SKM-1 (cell line): ENCODE measurements at regions not wholly inside any gene's neighbourhood (a gene's known extent, or its start where the extent isn't known, plus 50 kb on each side); places are given as distances from the start of the nearest gene placed in this dataset.
A peak's percentile ranks its signal among the peaks of the same experiment; 100 is the strongest.

Experiments used
- DNase-seq: peaks from one replicate; lab custom pipeline; 2025; ENCODE audit not compliant: unreplicated experiment; lab: John Stamatoyannopoulos, UW

- DNase-seq, result no peak
Measured at GRCh38 chr10:42951486-42952251, 125.2 kb upstream of the RET start.

DNA sequence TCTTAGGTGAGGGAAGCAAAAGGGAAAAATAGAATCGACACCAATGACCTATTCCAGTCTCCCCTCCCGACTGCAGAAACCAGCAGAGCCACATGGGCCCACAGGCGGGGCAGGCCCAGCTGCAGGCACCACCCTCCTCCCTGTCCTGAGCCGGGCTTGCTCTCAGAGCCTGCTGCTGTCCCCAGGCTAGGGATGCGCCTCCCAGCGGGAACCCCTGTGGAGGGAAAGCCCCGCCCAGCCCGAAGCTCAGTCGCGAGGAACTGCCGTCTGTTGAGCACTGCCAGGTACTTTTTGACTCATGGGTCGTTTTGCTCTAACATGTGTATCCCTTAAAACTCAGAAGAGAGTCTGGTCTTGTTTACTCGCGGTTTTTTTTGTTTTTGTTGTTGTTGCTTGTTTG, 124.5 kb upstream of the RET start:
- no peak for DNase-seq

DNA sequence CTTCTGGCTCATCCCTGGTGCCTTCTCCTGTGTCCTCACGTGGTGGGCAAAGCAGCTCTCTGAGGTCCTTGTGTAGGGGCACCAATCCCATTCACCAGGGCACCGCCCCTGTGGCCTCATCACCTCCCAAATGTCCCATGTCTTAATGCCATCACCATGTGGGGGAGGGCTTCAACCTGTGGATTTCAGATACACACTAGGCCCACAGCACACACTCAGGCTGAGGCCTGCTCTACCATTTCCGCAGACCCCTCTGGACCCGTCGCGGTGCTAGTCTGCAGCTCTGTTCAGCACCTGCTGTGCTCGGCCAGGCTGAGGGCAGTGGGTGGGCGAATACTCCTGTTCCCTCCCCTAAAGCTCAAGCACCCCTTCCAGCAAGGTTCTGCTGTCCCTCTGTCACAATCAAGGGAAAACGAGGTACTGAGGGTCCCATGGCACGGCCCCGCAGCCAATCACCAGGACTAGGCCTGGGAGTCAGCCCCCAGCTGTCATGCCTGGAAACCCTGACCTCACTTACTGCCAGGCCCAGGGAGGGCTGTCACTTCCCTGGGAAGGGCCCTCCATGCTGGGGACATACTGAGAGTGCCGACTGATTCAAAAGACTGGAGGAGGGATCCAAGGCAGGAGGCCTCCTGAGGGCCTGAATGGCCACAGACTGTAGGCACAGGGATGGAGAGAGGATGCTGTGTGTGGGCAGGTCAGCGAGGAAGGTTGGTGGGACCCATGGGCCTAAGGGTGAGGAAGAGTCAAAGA, 123.8 kb upstream of the RET start:
- no peak for DNase-seq

DNA sequence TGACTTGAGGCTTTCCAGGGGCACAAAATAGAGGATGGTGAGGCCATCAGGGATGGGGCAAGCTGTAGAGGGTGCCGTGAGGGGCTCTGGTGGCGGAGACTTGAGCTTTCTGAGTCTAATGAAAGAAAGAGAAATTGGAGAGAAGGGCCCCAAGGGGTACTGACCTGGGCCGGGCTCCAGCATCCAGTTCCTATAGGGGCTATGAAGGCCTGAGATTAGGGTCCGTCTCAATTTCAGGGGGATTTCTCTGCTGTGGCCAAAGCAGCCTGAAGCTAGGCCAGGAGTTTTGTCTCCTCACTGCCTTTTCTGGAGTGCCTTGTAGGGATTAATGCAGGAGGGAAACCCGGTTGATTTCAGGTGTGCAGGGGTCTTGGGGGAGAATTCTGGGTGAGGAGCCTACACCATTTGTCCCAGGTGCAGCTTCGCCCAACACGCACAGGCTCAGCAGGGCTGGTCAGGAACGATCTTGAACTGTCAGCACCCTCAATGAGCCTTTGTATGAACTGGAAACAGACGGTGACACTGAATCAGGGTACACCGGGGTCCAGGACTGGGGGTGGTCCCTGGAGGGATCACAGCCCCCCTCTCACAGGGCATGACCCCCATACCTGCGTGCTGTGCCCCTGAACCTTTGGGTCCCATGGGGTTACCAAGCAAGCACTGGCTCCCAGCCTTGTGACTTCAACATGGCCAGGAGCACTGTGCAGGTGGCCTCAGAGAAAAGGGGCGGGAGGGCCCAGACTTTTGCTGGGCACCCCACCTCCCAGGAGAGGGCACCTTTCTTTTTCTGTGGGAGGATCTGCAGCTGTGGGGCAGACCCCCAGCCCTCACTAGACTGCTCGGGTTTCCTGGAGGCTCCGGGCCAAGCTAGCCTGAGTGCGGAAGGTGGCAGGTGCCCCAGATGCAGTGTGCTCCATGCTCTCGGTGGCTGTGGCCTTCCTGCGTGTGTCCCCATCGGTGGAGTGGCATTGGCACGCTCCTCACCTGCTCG, 122.9 kb upstream of the RET start:
- no peak for DNase-seq

DNA sequence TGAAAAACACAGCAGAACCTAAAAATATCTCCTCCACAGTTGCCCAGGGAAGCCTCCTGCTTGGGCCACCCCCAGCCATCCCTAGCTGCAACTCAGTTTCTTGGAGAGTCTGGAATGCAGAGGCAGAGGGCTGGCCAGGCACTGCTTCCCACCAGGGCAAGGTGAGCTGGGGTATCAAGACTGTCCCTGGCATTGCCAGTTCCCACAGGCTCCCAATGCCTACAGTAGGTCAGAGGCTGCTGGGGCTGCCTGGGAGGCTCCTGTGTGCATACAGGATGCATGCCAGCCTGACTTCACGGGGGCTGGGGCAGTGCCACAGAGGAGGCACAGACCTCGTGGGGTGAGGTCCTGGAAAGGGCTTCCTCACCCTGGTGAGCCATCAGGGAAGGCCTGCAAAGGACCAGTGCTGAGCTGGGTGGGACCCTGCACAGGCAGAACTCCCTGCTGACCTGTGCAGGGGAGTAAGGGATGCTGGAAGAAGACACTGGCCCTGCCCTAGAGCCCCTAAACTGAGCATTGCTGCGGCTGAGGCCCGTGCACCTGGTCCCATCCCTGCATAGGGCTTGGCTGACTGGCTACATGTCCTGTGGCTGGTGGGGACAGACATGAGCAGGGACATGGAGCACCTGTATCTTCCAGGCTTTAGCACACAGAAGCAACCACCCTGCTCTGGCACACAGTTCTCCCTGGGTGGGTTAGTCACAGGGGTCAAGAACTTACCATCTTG, 121.9 kb upstream of the RET start:
- DNase-seq, result no peak

DNA sequence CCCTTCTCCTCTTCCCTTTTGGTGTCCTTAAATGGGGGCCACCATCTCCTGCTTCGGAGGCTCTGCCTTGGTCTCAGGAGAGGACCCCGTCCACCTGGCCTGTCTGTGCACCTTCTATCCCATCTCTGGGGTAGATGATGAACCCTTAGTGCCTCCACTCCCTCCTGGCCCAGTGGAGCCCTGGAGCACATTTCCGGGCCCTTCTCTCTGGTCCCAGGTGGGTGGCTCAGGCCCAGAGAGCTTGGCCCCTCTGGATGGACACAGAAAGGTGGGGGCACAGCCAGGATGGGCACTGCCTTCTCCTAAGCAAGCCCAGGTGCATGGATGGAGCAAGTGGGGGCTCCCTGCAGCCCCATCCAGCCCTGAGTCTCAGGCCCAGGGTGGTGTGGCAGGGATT, 121.4 kb upstream of the RET start:
- no peak for DNase-seq

DNA sequence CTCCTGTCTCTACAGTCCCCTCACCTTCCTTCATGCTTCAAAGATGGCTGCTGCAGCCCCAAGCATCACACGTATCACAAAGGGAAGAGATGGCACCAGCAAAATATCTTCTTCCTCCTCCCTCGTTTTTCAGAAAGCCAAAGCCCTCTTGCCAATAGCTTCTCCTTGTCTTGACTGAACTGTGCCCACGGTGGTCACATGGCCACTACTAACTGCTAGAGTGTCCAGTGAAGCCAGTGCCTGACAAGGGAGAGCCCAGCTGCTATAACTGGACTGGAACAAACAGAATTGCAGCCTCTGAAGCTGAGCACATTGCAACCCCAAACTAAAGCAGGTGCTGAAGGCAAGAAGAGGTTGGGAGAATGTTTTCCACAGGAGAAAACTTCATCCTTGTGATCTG, 120.8 kb upstream of the RET start:
- no peak for DNase-seq

- DNase-seq, result no peak
Measured at GRCh38 chr10:42958142-42958868, 118.6 kb upstream of the RET start.

DNA sequence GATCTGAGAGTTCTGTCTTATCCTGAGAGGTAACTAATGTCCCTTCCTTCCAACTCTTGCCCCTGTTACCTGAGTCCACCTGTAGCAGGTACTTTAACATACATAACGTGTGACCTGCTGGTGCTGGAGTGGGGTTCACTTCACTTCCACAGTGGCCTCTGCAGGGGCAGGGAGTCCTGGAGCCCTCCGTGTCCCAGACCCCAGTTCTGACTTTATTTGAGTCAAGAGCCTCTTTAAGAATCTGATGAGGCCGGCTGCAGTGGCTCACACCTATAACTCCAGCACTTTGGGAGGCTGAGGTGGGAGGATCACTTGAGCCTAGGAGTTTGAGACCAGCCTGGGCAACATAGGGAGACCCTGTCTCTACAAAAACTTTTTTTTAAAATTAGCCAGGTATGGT, 117.0 kb upstream of the RET start:
- no peak for DNase-seq

DNA sequence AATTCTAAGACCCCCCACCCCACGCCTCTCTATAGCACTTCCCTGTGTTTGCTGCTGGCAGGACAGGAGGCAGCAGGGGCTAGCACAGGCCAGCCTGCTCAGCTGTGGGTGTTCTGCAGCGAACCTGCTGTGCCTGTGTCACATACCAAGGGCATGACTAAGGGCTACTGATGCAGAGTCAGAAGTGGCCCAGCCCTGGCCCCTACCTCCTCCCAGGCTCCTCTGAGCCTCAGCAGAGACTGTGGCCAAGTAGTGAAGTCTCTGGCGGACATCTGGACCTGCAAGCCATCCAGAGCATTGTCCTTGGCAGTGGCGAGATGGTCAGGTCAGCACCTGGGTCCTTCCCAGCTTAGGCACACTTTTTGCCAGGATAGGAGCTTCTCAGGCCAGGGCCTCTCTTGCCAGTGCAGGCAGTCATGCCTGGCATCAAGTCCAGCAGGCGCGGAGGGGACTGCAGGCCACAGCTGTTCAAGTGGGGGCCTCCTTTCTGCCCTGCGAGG, 116.3 kb upstream of the RET start:
- DNase-seq, result no peak

DNA sequence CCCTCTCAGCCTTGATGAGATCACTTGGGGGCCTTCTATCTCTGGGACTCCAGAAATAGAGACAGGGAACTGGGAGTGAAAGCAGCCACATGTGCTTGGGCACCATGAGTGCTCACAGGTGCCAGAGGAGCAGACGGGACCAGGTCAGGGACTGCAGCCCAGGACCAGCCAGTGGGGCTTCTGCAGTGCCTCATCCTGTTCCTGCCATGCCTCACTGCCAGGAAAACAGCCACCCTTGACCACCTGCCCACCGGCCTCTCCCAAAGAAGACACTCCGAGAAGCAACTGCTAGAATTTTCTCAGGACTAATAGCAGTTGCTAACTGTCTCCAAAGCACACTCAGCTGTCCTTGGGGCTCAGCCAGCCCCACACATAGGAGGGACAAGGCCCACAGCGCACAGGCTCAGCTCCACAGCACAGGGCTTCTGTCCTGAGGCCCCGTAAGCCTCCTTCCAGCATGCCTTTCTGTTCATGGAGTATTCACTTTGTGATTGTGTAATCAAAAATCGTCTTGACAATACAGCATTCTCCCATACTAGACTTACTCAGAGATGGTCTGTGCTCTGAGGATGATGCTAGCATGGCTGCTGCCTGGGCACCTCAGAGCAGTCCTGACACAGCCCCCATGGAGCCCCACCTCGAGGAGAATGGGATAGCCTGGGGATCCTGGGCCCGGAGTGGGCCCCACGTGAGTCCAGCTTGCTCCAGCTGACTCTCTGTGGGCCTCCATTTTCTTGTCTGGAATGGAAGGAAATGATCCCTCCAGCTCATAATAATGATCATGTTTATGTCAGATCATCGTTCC, 115.7 kb upstream of the RET start:
- DNase-seq, result no peak

DNA sequence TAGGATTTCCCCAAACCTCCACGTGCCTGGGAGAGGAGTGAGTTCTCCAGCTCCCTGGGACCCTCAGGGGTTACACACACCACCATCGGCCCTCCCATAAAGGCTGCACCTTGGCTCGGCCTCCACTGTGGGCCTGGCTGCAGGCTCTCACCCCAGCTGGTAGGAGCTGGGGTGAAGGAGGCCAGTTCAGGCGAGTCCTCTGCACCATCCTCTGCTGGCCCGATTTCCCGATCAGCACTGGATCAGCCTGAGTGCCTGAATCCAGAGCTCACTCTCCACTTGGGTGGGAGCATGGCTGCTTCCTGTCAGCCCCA, 115.1 kb upstream of the RET start:
- DNase-seq, result no peak

GRCh38 chr10:42962110-42962901, 114.6 kb upstream of the RET start:
- DNase-seq, result no peak

DNA sequence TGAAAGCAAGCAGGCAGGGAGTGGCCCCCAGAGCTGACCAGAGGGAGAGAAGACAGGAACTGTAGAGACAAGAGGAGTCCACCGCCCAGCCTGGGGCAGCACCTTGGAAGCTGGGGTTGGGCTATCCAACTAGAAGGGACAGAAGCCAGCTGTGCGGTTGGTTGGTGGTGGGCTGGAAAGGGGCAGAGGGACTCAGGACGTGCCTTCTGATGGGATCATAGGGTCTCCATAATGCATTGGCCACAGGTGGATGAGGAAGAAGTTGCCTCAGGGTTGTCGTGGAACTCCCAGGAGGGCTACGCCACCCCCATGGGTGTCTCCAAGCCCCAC, 114.0 kb upstream of the RET start:
- no peak for DNase-seq

DNA sequence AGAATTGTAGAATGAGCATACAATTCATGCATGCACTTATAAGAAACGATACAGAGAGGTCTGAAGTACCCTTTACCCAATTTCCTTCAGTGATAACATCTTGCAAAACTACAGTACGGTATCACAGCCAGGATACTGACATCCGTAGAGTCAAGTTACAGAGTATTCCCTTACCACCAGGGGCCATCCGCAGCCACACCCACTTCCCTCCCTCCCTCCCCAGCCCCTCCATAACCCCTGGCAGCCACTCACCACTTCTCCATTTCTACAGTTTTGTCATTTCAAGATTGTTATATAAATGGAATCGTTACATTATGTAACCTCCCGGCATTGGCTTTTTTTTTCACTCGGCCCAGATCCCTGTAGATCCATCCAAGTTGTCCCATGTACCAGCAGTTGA, 113.6 kb upstream of the RET start:
- DNase-seq, result peak; percentile 94

DNA sequence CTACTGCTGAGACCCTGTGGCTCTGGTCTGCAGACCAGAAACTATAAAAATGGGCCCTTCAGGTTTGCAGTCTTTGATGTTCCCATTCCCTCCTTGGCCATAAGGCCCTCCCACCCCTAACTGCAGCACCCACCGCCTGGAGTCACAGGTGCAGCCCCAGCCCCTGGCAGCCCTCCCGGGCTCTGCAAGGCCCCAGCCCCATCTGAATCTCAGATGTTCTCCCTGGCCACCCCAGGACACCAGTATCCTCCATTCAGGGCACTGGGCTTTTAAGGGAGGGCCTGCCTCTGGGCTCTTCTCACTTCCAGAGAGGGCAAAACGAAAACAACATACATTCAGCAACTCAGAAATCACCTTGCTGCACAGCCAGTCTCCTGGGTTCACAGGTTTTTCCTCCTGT, 107.7 kb upstream of the RET start:
- DNase-seq, result no peak

DNA sequence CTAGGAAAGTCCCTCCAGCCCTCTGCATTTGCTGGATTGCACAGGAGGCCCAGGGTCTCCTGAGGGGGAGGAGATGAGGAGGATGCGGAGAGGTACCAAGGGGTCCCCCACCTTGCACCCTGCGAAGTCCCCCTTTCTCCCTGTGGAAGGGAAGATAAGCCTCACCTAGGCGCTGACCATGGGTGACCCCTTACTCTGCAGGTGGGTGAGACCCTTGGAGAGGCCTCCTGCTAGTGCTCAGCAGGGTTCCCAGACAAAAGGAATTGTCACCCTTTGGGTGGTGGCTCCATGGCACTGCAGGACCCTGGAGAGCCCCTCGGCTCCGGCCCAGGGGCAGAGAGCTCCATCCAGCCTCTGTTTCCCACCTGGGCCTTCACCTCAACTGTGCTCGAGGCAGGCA, 107.0 kb upstream of the RET start:
- no peak for DNase-seq

- no peak for DNase-seq
Measured at GRCh38 chr10:42970451-42971250, 106.2 kb upstream of the RET start.
